Kidney epithelial cell (primary cell): ENCODE measurements at regions not wholly inside any gene's neighbourhood (a gene's known extent, or its start where the extent isn't known, plus 50 kb on each side); places are given as distances from the start of the nearest gene placed in this dataset.

Source experiments
- DNase-seq: peaks from one replicate; pipeline ENCODE4 v3.0.0-alpha.2; 2010; ENCODE audit warnings: low read depth
- H3K27me3 ChIP-seq: 2 replicates; pipeline ENCODE4 v1.6.0; 2011; ENCODE audit warnings: low read length; ENCODE audit not compliant: control insufficient read depth, insufficient read depth
- H3K36me3 ChIP-seq: 2 replicates; pipeline ENCODE4 v1.5.1; 2011; ENCODE audit warnings: low read length; ENCODE audit not compliant: control insufficient read depth, insufficient read depth
- H3K4me3 ChIP-seq: 2 replicates; pipeline ENCODE4 v1.5.1; 2011; ENCODE audit warnings: low read depth, mild to moderate bottlenecking, control low read depth, low read length
- CTCF ChIP-seq: IDR thresholded peaks from 2 replicates; pipeline ENCODE4 v1.5.1; 2011; ENCODE audit warnings: mild to moderate bottlenecking, moderate library complexity, low read length, control low read depth, inconsistent platforms; ENCODE audit not compliant: insufficient read depth, poor library complexity, severe bottlenecking

DNA sequence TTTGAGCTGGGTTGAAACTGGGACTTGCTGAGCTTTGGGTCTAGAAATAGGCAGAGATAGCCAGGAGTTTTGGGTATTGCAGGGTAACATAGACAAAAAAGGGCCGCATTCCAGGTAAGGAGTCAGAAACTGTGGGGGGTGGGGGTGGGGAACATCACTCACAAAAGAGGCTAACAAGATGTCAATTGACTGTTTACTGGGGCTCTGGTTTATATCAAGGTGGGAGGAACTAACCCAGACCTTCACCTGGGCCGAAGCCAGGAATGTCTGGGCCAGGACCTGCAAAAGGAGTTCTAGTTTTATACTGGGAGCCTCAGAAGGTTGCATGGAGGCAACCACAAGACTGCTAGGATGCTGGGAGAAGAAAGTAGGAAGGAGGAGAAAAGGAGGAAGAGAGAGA lies 154.4 kb downstream of the EMP1 start:
- H3K4me3 ChIP-seq = no peak overlapping the region
- DNase-seq = no peak
- no peaks in the 10 kb centered on the region for H3K36me3 ChIP-seq
- no peak for TF ChIP-seq CTCF
- no peaks in the 10 kb centered on the region for H3K27me3 ChIP-seq

DNA sequence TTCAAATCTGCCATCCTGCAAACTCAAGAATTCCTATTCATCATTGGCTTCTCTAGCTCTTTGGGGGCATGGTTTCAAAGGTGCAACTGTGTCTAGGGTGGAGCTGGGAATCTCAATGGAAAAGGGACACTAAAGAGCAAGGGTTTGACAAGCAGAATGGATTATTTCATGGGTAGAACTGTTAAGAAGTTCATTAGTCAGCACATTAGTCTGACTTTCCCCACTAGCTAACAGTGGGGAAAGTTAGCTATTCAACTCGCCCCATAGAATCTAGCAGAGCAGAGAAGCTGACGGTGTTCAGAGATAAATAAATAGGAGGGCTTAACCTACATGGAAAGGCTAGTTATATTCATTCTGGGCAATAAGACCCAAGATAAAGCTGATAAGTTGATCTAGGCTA lies 153.9 kb downstream of the EMP1 start:
- Histone ChIP-seq H3K27me3 (no peaks in the 10 kb centered on the region), H3K4me3 (no peak overlapping the region), H3K36me3 (no peaks in the 10 kb centered on the region)
- no peak for TF ChIP-seq CTCF
- no peak for DNase-seq

DNA sequence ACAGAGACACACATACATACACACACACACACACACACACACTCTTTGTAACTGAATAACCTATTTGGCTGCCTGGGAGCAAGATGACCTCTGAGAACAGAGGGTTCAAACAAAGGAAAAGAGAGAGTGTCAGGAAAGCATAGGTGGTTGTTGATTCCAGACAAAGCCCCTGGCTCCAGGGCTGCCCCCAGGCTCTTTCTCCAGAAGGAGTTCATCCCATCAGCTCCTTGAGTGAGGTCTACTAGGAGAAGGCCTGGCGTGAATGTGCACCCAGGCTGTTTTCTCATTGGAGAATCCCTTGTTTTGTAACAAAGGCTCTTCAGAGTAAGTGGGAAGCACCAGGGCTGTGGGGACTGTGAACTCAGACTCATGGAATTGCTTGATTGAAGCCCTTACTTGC lies 151.9 kb downstream of the EMP1 start:
- DNase-seq = no peak

DNA sequence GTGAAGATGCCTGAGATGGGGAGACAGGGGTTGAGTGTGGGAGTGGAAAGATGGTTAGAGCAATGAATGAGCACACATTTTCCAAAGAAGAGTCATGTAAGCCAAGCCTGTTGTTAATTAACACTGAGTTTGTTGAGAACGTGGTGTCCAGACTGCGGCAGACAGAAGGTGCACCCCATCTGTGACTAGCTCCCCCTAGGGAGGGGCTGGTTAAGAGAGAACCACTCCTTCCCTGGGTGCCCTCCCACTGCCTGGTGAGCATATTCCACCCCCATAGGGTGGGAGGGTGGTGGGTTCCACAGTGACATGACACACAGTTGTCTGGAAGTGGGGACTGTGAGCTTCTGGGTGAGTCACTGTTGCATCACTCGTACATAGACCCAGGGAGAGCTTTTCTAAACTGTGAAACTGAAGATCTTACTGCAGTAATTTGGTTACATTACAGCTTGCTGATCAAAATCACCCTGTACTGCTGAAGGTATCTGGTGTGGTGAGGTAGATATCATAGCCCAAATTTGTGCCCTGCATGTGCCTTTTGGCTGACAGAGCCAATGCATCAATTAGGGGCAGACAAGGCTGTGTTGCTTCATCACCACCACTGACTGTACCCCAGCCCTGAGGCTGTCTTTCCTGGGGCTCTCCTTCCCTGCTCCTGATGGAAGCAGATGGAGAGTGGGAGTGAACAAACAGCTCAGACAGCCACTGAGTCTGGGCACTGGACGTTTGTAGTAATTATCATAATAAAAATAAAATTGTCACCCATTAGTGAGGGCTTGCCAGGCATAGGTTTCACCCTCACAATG lies 150.9 kb downstream of the EMP1 start:
- H3K36me3 ChIP-seq = no peaks in the 10 kb centered on the region
- TF ChIP-seq CTCF = peak; percentile 23
- no peaks in the 10 kb centered on the region for H3K27me3 ChIP-seq
- H3K4me3 ChIP-seq = no peak overlapping the region
- DNase-seq = peak; percentile 91

More for the DNA sequence above, 151.9 kb downstream of the EMP1 start:
- no peaks in the 10 kb centered on the region for H3K27me3 ChIP-seq
- TF ChIP-seq CTCF = no peak
- no peak overlapping the region for H3K4me3 ChIP-seq
- H3K36me3 ChIP-seq = no peaks in the 10 kb centered on the region

DNA sequence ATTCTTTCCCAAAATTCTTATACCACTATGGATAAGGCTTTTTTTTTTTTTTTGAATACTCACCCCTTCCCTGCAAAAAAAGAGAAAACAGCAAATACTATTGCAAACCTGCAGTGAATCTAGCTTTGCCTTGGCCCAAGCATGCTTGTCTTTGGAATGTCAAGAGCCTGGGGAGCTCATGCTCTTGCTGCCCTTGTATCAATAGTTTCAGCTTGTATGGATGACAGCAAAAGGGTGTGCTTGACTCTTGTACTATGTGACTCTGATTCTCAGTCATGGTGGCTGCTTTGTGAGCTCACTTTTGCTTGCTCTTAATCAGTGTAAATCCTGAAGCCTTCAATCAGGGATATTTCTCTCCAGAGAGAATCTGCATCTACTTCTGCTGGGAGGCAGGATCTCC lies 149.2 kb downstream of the EMP1 start:
- Histone ChIP-seq H3K36me3 (no peaks in the 10 kb centered on the region), H3K4me3 (no peak overlapping the region), H3K27me3 (no peaks in the 10 kb centered on the region)
- no peak for TF ChIP-seq CTCF
- DNase-seq = no peak

GRCh38 chr12:13343375-13343774 lies 146.8 kb downstream of the EMP1 start:
- H3K36me3 ChIP-seq = no peaks in the 10 kb centered on the region
- DNase-seq = no peak
- TF ChIP-seq CTCF = no peak
- no peak overlapping the region for H3K4me3 ChIP-seq
- no peaks in the 10 kb centered on the region for H3K27me3 ChIP-seq
